NCI-H2196 (cell line): ENCODE measurements at regions not wholly inside any gene's neighbourhood (a gene's known extent, or its start where the extent isn't known, plus 50 kb on each side); places are given as distances from the start of the nearest gene placed in this dataset.
"Not testable (repeated sequence)": the region's sequence is repeated elsewhere in the genome, so short reads cannot be mapped to it uniquely, and the experiment has no call there.

ENCODE experiments used
- DNase-seq: peaks from one replicate; lab custom pipeline; 2025; ENCODE audit not compliant: unreplicated experiment; lab: John Stamatoyannopoulos, UW

DNA sequence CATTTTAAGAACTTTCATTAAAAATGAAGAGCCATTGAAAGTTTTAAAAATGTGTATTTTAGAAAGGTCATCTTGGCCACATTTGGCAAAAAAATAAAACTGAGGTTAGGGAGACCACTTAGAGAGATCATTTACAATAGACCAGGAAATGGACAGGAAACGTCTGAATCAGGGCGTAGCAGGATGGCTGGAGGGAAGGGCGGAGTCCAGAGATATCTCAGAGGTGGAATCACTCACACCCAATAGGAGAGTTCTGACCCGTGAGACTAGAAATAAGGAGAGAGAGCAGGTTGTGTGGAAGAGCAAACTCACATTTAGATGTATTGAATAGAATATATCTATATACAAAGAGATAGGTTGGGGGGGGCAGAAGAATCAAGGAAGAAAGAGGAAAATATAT lies 373.4 kb downstream of the METTL4 start:
- no peak for DNase-seq

DNA sequence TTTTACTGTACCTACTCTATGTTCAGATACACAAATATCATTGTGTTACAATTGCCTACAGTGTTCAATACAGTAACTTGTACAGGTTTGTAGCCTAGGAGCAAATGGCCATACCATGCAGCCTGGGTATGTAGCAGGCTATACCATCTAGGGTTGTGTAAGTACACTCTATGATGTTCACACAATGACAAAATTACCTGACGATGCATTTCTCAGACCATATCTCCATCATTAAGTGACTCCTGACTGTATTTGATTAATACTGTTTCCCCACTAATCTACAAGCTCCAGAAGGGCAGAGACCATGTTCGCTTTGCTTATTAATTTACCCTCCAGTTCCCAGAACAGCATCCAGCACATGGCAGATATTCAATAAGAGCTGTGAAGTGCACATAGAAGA lies 372.2 kb downstream of the METTL4 start:
- no peak for DNase-seq

DNA sequence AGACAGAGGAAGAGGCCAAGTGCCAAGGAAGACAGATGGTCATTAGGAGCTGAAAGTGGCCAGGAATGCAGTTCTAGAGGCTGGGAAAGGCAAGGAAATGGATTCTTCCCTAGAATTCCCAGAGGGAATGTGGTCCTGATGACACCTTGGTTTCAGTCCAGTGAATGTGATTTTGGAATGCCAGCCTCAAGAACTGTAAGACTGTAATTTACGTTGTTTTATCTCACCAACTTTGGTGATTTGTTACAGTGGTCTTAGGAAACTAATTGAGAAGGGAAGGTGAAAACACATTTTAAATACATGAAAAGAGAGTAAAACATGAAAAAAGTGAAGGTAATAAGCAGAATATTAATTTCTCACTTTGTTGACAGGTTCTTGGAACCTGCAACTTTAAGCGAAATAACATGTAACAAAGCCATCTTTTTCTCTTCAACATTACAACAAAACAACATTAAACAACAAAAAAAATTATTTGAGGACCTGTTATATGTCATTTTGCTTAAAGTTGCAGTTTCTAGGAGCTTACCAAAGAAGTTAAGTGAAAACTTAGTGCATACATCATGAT lies 370.2 kb downstream of the METTL4 start:
- no peak for DNase-seq

DNA sequence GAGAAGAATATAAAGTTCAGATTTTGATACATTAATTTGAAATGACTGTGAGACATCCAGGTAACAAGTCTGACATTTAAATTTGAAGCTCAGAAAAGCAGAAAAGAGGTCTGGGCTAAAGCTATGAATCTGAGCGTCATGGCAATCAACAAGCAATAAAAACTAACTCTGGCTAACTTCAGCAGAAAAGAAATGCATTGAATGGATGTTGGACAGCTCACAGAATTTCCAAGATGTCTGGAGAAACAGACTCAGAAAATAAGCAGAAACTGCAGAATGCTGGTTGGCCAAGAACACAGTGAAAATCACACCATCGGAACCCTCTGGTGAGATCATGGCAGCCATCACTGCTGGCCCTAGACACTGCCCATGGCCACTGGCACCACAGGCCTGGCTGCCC lies 366.6 kb downstream of the METTL4 start:
- DNase-seq: no peak

DNA sequence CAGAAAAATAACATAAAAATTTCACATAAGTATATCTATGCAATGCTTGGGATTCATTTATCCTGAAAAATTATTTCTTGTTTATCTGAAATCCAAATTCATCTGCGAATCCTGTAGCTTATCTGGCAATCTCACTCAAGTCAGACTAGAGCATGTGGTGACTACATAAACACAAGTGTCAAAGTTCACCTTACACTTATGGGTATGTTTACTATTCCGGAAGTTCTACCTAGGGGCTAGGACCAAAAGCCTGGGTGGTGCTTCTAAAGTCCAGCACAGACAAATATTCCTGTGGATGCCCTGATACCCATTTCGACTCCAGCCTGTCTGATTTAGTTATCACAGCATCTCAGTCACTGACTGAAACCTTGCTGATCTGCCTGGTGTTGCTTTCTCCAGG lies 364.0 kb downstream of the METTL4 start:
- no peak for DNase-seq

DNA sequence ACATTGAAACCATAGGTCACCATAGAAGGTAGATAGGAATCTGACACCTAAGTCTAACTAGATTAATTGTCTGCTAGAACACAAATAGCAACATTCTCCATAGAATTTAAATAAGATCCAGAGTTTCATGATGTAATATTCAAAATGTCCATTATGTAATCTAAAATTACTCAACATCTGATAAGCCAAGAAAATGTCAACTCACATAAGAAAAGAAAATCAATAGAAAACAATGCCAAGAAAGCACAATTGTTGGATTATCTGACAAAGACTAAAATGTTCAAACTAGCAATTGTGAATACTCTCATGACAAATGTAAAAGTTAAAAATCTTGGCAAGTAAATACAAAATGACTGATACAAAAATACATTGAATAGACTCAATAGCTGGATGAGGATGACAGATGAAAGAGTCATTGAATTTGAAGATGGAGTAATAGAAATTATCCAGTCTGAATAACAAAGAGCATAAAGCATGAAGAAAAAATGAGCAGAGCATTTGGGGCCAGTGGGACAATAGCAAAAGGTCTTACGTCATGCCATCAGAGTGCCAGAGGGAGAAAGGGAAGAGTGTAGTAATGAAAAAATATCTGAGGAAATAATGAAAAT lies 358.6 kb downstream of the METTL4 start:
- DNase-seq: no peak

DNA sequence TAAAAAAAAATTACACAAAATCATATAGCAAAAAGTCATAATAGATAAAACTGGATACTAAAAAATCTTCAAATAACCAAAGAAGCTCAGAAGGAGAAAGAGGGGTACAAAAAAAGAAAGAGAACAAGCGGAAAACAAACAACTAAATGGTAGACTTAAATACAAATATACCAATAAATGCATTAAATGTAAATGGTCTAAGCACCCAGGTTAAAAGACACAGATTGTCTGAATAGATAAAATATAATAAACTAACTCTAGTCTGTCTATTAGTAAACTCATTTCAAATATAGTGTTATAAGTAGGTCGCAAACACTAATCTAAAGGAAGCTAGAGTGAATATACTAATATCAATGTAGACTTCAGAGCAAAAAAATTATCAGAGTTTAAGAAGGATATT lies 357.4 kb downstream of the METTL4 start:
- DNase-seq: no peak

DNA sequence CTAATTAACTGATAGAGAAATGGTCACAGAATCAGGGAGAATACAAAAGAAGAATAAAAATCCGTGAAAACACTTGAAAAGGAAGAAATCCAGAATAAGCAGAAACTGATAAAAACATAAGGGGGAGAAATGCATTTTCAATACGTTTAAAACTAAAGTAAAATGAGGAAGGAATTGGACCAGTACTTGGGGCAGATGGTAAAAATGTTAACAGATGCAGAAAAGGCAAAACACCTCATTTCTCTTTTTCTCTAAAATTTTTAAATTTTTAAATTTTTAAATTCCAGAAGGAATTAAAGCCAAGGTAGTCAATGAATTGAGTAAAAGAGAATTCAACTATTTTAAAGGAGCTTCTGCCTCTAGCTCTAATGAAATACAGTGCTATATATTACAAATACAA lies 353.9 kb downstream of the METTL4 start:
- DNase-seq: no peak

DNA sequence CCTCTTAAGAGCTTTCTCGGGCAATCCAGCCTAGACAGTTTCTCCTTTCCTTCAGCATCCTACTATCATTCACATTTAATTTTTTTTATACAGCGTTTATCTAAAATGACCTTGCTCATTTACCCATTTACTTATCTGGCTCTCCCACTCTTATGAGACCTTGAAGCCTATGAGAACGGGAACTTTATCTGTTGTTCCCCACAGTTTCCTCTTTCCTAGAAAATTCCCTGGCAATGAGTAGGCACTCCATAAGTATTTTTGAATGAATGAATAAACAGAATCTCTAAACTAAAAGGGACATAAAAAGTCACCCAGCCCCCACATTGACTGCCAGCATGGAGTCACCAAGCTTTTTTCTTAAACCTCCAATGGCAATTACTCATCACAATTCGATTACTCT lies 353.2 kb downstream of the METTL4 start:
- no peak for DNase-seq

DNA sequence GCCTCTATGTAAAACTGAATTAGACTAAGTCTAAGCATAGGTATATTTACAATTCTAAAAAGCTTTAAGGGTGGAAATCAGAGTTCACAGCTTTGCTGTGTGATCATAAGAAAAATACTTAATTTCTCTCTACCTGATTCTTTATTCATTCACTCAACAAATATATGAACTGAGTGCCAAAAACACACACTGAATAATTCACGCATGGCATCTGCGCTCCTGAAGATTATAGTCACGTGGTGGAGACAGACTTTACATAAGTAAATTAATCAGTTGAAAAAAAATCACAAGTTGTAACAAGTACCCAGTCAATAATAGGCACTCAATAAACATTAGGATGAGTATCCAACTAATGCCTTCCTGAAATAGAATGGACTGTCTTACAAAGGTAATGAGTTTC lies 351.6 kb downstream of the METTL4 start:
- no peak for DNase-seq

DNA sequence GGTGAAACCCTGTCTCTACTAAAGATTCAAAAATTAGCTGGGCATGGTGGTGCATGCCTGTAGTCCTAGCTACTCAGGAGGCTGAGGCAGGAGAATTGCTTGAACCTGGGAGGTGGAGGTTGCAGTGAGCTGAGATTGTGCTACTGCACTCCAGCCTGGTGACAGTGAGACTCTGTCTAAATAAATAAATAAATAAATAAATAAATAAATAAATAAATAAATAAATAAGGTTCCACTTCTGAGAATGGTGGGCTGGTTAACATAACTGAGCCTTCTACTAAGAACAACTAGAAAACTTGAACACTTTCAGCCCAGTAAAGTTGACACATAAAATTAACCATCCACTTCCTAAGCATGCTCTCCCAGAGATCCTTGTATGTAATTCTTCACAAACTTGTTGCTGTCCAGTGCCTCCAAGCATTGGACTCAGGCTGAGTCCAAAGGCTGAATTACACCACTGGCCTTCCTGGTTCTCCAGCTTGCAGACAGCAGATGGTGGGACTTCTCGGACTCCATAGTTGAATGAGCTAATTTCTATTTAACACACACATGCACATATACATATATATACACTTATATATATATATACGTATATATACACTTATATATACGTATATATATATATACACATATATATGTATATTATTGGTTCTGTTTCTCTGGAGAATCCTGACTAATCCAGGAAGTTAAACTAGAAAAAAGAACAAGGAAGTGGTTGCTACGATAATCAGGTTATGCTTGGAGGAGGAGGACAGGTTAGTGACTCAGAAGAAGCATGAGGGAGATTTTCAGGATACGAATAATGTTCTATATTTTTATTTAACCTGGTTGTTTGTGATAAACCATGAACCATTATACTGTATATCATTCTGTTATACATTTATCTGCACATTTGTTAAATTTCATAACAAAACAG lies 348.8 kb downstream of the METTL4 start:
- DNase-seq: peak; percentile 51

DNA sequence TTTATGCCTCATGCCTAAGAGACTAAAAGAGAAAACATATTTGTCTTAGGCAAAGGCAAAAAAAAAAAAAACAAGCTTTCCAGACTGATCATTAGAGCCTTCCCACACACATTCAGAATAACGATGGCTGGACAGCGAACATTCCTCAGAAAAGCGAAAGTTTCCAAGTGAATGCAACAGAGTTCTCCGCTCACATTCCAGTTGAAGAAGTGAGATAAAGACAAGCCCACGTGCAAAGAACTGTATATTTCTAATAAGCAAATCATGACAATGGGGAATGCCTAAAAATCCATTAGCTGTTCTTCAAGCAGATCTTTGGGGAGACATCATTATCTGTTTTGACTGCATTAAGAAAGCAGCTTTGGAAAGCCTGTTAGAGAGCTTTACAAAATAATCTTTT lies 347.9 kb downstream of the METTL4 start:
- DNase-seq: no peak

DNA sequence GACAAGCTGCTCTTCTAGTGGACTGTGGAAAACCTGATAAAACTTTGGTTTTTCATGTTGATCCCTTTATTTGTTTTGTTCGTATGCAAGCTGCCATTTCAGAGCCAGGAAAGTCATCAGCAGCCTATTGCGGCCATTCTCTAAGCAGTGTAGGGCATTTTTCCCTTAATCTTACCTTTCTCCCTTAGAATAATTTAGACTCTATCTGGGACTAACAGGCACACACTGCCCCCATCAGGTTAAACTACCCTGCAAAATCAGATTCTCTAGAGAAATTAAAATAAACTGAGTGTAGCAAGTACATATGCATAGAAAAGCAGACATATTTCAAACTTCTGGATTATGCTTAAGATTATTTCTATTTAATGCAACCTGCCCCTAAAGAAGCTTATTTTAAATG lies 347.5 kb downstream of the METTL4 start:
- peak; percentile 74 for DNase-seq

DNA sequence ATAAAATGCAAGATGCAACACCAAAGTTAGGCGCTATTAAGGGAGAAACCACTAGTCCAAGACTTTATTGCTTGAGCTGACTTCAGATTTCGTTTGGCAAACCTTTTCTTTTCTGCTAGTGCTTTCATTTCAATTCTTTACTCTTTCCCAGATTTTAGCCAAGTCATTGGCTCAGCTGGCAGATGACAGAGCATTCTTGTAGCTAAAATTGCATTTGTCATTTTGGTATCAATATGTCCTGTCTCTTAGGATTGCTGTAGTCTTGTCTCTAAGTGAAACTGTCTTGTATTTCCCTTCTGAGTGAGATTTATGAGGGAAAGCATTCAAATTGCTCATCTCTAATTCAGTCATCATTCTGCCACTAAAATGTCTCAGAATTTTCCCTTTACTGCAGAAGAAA lies 335.1 kb downstream of the METTL4 start:
- no peak for DNase-seq

DNA sequence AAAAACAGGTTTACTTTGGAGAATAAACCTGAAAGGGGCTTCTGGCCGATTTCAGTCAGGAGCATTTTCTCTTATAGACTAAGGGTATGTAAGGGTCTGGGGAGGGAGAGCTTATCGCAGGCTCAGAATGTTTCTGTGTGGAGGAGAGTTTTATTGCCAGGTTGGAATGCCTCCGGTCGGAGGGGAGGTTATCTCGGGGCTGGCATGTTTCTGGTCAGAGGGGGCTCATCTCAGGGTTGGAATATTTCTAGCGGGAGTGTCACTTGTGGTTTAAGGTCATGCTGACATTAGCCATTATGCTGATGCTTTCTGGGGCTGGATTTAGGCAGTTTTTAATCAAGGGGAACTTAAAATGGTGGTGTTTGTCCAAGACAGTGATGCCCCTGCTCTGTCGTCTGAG lies 333.6 kb downstream of the METTL4 start:
- no peak for DNase-seq

DNA sequence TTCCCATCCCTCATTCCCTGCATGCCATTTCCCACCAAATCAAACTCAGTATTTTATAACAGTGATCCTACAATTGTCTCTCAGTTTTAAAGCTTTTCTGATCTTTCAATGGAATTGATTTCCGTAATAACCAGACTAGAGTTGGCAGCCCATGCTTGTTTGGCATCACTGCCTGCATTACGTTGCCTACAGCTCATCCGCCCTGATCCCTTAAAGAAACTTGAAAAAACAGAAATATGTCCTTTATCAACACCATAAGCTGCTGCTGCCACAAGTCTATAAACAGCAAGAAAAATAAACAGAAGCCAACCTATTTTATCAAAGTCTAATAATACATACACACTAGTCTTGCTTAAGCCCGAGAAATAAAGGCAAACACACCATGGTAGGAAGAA lies 331.0 kb downstream of the METTL4 start:
- no peak for DNase-seq

DNA sequence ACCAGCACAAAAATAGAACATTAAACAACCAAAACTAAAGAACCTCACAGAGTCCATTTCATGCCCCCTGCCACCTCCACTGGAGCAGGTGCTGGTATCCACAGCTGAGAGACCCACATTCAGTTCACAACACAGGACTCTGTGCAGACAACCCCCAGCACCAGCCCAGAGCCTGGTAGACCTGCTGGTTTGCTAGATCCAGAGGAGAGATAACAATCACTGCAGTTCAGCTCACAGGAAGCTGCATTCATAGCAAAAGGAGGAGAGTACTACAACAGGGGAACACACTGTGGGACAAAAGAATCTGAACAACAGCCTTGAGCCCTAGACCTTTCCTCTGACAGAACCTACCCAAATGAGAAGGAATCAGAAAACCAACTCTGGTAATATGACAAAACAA lies 326.7 kb downstream of the METTL4 start:
- DNase-seq: no peak

DNA sequence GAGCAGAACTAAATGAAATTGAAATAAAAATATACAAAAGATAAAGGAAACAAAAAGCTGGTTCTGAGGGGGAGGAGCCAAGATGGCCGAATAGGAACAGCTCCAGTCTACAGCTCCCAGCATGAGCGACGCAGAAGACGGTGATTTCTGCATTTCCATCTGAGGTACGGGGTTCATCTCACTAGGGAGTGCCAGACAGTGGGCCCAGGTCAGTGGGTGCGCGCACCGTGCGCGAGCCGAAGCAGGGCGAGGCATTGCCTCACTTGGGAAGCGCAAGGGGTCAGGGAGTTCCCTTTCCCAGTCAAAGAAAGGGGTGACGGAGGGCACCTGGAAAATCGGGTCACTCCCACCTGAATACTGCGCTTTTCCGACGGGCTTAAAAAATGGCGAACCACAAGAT lies 324.2 kb downstream of the METTL4 start:
- not testable (repeated sequence) for DNase-seq

DNA sequence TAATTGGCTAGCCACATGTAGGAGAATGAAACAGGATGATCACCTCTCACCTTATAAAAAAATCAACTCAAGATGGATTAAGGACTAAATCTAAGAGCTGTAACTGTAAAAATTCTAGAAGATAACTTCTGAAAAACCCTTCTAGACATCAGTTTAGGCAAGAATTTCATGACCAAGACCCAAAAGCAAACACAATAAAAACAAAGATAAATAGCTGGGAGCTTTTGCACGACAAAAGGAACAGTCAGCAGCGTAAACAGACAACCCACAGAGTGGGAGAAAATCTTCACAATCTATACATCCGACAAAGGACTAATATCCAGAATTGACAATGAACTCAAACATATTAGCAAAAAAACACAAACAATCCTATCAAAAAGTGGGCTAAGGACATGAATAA lies 316.3 kb downstream of the METTL4 start:
- no peak for DNase-seq

DNA sequence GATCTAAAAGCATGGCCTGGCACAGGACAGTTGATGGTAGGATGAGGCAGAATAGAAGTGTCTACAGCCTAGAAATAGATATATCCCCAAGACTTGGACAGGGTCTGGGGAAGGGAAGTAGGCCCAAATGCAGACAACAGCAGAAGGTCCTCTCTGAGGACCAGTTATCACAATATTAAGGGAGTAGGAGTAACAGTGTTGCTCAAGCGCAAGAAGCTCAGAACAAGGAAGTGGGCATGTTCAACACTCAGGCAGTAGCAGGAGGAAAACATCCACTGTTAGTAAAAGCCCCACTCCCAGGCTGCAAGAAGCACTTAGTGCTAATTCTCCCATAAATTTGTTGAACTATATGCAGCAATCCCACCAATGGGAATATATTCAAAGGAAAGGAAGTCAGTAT lies 314.7 kb downstream of the METTL4 start:
- no peak for DNase-seq

DNA sequence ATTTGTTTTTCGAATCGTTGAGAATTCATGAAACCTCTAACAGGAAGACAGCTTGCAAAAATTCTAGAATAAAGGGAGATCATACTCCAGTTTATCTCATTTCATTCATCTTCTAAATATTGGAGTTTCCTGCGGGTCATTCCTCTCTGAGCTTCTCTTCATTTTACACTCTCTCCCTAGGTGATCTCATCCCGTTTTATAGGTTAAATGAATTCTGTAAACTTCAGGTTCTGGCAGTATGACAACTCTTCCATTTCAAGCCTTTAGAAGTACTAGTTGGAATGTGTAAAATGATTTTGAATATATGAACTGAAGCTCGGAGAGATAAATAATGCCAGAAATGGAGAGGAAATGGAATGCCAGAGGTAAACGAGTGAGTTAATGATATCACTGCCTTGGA lies 312.4 kb downstream of the METTL4 start:
- no peak for DNase-seq

DNA sequence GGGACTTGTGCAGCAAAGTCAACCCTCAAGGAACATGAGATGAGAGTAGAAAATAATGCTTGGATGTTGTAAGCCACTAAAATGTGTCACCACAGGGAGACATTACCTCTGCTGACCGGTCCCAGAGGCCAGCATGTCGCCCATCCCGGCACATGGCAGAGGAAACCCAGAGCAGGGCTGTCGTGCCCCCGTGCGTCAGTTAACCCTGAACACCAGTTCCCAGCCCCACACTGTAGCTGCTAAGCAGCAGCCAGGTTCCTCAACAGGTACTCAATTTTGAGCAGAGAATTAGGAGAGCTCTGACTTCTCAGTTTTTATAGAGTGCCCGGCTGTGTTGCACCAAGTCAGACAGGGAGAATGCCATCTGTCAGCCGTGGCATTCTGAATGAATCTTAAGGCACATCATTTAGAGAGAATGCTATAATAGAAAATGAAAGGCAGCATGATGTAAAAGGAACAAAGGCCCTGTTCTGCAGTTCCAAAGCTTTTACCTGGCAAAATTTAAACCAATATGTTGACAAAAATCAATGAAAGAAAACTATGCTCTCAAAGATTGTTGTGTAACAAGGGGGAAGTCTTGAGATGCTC lies 307.9 kb downstream of the METTL4 start:
- no peak for DNase-seq
